Aorta (tissue), 5 donors: ENCODE measurements at regions not wholly inside any gene's neighbourhood (a gene's known extent, or its start where the extent isn't known, plus 50 kb on each side); places are given as distances from the start of the nearest gene placed in this dataset.

ENCODE experiments used
- ATAC-seq: fragments of 200-7000 bp; cut with Tn5 transposase; one replicate; pipeline ENCODE4 v1.9.1; 2022; ENCODE audit warnings: moderate library complexity; ENCODE audit not compliant: low FRiP score
- DNase-seq, 2 donors: peaks; one replicate each; pipeline ENCODE4 v3.0.0-alpha.2; 2020
- H3K27ac ChIP-seq, 2 donors: one replicate each; pipeline ENCODE4 v1.5.1; 2013; ENCODE audit warnings: low read length in 2 of 2, mild to moderate bottlenecking in 2 of 2, moderate library complexity in 2 of 2, control low read depth in 1 of 2, inconsistent platforms in 1 of 2, low read depth in 1 of 2
- H3K27me3 ChIP-seq, 2 donors: one replicate each; pipeline ENCODE4 v1.6.1; 2013; ENCODE audit warnings: control low read depth in 1 of 2, low read length in 1 of 2, mild to moderate bottlenecking in 1 of 2, moderate library complexity in 1 of 2; ENCODE audit not compliant: insufficient read depth in 2 of 2, control insufficient read depth in 1 of 2
- H3K36me3 ChIP-seq, 2 donors: one replicate each; pipeline ENCODE4 v1.6.1; 2013; ENCODE audit warnings: control low read depth in 1 of 2, low read length in 1 of 2, mild to moderate bottlenecking in 1 of 2; ENCODE audit not compliant: insufficient read depth in 2 of 2, control insufficient read depth in 1 of 2
- H3K4me1 ChIP-seq, 2 donors: one replicate each; pipeline ENCODE4 v1.6.1; 2013; ENCODE audit warnings: low read length in 2 of 2, control low read depth in 1 of 2, mild to moderate bottlenecking in 1 of 2, moderate library complexity in 1 of 2; ENCODE audit not compliant: insufficient read depth in 2 of 2, control insufficient read depth in 1 of 2
- H3K4me3 ChIP-seq, 2 donors: one replicate each; pipeline ENCODE4 v1.5.1; 2013; ENCODE audit warnings: low read length in 2 of 2, control low read depth in 1 of 2, mild to moderate bottlenecking in 1 of 2
- H3K9me3 ChIP-seq: one replicate; pipeline ENCODE4 v1.6.1; 2013; ENCODE audit warnings: mild to moderate bottlenecking, low read length; ENCODE audit not compliant: control insufficient read depth
- whole genome bisulfite sequencing, 2 donors: extraction: QIAGEN DNeasy Blood & Tissue Kit; methylation state at CpG; one replicate each; pipeline ENCODE4 v1.1.7; 2013; 5-methylcytosine and 5-hydroxymethylcytosine counted together
- intact Hi-C, 2 donors: fragments of 100-400 bp; cut with DNase I; formaldehyde crosslinking; loops; one replicate each; pipeline versions ENCODE4 v1.14.2 to v1.15.0; 2022
- donor health status: healthy with polysubstance abuse.
- donor health status: Bipolar disorder and iron deficiency.
- donor health status: DM: no; HTN: no; CAD: no.
- donor health status: DM: no; HTN: no; CAD: no.
- donor health status: DM: yes; HTN: yes; CAD: no.

DNA sequence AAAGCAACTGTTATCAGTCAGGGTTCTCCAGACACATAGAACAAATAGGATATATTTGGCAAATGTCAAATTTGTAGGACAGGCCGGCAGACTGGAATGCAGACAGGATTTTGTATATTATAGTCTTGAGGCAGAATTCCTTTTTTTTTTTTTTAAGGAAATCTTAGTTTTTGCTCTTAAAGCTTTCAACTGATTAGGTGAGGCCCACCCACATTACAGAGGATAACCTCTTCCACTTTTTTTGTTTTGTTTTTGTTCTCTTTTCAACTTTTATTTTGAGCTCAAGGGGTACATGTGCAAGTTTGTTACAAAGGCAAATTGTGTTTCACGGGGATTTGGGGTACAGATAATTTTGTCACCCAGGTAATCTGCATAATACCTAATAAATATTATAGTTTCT is 350.2 kb upstream of the CHAC2 start:
- 70 to 71% methylated on average over 2 of the region's 2 CpGs for WGBS, 2 donors
- intact Hi-C loops, result no loop called here
- no peaks in the 10 kb centered on the region for H3K9me3 ChIP-seq
- H3K4me1 ChIP-seq, result no peaks in the 10 kb centered on the region
- no peaks in the 10 kb centered on the region for H3K36me3 ChIP-seq
- no peak overlapping the region for H3K27ac ChIP-seq
- ATAC-seq (no peak), DNase-seq (no peak)
- H3K27me3 ChIP-seq, result no peaks in the 10 kb centered on the region
- no peak overlapping the region for H3K4me3 ChIP-seq

DNA sequence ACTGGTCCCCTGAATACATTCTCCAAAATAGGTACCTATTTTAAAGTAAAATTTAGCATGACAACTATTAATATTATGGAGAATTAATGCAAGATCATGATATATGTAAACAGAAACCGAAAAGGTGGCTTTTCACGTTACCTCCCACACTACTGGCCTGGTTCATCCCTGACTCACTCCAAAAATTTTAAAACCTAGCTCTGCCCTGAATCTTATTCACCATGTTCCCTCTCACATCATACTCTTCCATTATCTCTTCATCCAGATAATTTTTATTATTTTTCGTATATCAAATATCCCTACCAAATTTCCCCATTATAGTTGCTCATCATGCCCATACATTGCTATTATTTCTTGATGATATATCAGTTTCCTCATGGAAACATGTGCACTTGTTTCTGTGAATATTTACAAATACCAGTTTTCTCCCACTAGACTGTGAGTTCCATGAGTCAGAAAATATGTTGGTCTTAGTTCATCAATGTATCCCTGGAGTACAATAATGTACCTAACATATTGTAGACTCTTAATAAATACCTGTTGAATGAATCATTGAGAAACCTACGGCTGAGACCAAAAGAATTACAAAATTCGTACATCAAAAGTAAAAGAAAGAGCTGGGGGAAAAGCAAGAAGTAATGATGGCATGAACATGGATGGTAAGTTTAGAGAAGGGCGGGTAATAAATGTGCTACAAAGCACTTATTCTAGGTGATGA is 360.1 kb upstream of the CHAC2 start:
- H3K4me1 ChIP-seq, result no peaks in the 10 kb centered on the region
- H3K27me3 ChIP-seq, result no peaks in the 10 kb centered on the region
- intact Hi-C loops, result no loop called here
- DNase-seq (no peak), ATAC-seq (no peak)
- H3K4me3 ChIP-seq, result no peak overlapping the region
- H3K36me3 ChIP-seq, result no peaks in the 10 kb centered on the region
- 93 to 94% methylated on average over 6 of the region's 6 CpGs for WGBS, 2 donors
- no peaks in the 10 kb centered on the region for H3K9me3 ChIP-seq
- H3K27ac ChIP-seq, result no peak overlapping the region

- no peak overlapping the region for H3K27ac ChIP-seq
- H3K4me3 ChIP-seq, result no peak overlapping the region
- H3K36me3 ChIP-seq, result no peaks in the 10 kb centered on the region
- DNase-seq (no peak), ATAC-seq (no peak)
- 84 to 87% methylated on average over 4 of the region's 4 CpGs for WGBS, 2 donors
- H3K4me1 ChIP-seq, result no peaks in the 10 kb centered on the region
- intact Hi-C loops, result no loop called here
- H3K27me3 ChIP-seq, result no peaks in the 10 kb centered on the region
- no peaks in the 10 kb centered on the region for H3K9me3 ChIP-seq
Measured at GRCh38 chr2:53403792-53404413, 363.7 kb upstream of the CHAC2 start.

DNA sequence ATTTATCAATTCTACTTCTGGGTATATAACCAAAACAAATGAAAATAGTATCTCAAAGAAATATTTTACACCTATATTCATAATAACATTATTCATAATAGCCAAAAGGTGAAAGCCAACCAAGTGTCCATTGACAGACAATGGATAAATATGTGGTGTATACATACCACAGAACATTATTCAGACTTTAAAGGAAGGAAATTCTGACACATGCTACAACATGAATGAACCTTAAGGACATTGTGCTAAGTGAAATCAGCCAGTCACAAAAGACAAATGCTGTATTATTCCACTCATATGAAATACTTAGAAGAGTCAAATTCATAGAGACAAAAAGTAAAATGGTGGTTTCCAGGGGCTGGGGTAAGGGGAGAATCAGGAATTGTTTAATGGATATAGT is 370.5 kb upstream of the CHAC2 start:
- Histone ChIP-seq H3K9me3 (no peaks in the 10 kb centered on the region), H3K36me3 (no peaks in the 10 kb centered on the region), H3K27ac (no peak overlapping the region), H3K27me3 (no peaks in the 10 kb centered on the region), H3K4me3 (no peak overlapping the region), H3K4me1 (no peaks in the 10 kb centered on the region)
- DNase-seq (no peak), ATAC-seq (no peak)
- intact Hi-C loops, result no loop called here

DNA sequence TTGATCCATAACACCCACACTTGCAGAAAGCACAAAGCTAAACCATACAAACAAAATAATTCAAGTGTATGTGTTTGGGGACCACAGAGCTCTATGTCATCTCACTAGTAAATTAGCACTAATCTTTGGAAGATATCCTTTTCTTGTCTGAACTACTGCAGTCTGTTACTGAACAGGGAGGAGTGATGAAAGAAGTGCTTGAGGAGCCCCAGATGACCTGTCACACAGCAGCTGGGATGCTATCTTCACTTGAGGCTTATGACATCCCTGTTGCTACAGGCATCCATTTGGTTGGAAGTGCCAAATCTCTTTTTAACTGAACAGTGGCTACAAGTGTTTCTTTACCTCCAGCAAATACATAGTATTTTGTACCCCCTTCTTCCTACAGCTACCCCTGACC is 386.3 kb upstream of the CHAC2 start:
- intact Hi-C loops, result no loop called here
- no peak for DNase-seq
- Histone ChIP-seq H3K9me3 (no peaks in the 10 kb centered on the region), H3K36me3 (no peaks in the 10 kb centered on the region), H3K4me3 (no peak overlapping the region), H3K27ac (no peak overlapping the region), H3K4me1 (no peaks in the 10 kb centered on the region), H3K27me3 (no peaks in the 10 kb centered on the region)
- no peak for ATAC-seq

- Histone ChIP-seq H3K4me1 (no peaks in the 10 kb centered on the region), H3K4me3 (no peak overlapping the region), H3K27me3 (no peaks in the 10 kb centered on the region), H3K27ac (no peak overlapping the region), H3K9me3 (no peaks in the 10 kb centered on the region), H3K36me3 (no peaks in the 10 kb centered on the region)
- ATAC-seq, result no peak
- DNase-seq, result no peak
- intact Hi-C loops, result no loop called here
Measured at GRCh38 chr2:53379547-53379946, 388.1 kb upstream of the CHAC2 start.

DNA sequence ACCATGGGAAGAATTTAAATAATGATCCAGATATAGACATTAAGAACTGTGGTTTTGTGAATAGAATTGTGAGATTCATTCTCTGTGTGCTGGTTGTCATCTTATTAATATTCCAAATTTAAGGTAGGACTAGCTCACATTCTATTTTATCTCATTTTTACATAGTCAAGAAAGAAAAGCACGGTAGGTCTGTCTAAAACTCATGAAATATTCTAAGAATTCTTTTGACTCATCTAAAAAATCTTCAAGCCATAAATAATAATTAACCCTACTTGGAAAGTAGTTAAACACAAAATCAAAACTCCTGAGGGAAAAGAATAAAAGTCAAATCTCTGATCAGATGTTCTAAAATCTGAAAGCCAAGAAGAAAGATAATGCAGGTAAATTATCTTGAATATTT is 388.8 kb upstream of the CHAC2 start:
- Histone ChIP-seq H3K36me3 (no peaks in the 10 kb centered on the region), H3K27me3 (no peaks in the 10 kb centered on the region), H3K4me1 (no peaks in the 10 kb centered on the region), H3K9me3 (no peaks in the 10 kb centered on the region), H3K4me3 (no peak overlapping the region), H3K27ac (no peak overlapping the region)
- no peak for ATAC-seq
- DNase-seq, result no peak
- WGBS, 2 donors, result 27% methylated on average over 1 of the region's 1 CpG
- intact Hi-C loops, result no loop called here

- Histone ChIP-seq H3K4me1 (no peaks in the 10 kb centered on the region), H3K9me3 (no peaks in the 10 kb centered on the region), H3K27me3 (no peaks in the 10 kb centered on the region), H3K27ac (no peak overlapping the region), H3K4me3 (no peak overlapping the region), H3K36me3 (no peaks in the 10 kb centered on the region)
- DNase-seq, result no peak
- 97 to 100% methylated on average over 1 of the region's 1 CpG for WGBS, 2 donors
- ATAC-seq, result no peak
- intact Hi-C loops, result no loop called here
Measured at GRCh38 chr2:53373126-53373525, 394.5 kb upstream of the CHAC2 start.

- Histone ChIP-seq H3K4me1 (no peaks in the 10 kb centered on the region), H3K27ac (no peak overlapping the region), H3K27me3 (no peaks in the 10 kb centered on the region), H3K9me3 (no peaks in the 10 kb centered on the region), H3K4me3 (no peak overlapping the region), H3K36me3 (no peaks in the 10 kb centered on the region)
- intact Hi-C loops, result no loop called here
- 91 to 94% methylated on average over 3 of the region's 3 CpGs for WGBS, 2 donors
- no peak for ATAC-seq
- DNase-seq, result no peak
Measured at GRCh38 chr2:53366543-53366942, 401.1 kb upstream of the CHAC2 start.
